ENCODE measurements at regions not wholly inside any gene's neighbourhood (a gene's known extent, or its start where the extent isn't known, plus 50 kb on each side); places are given as distances from the start of the nearest gene placed in this dataset.

GRCh38 chr22:46047226-46047625 lies 70.3 kb upstream of the WNT7B start:
- TF ChIP-seq GATA2 (IDR thresholded peaks at IDR 0.05; ENCODE audit: low read depth, low read length) = no peak
- TF ChIP-seq GATA3 (IDR thresholded peaks at IDR 0.05; ENCODE audit: low read depth, low read length) = no peak

Data from SH-SY5Y (cell line).